Retinal pigment epithelial cell (primary cell): ENCODE measurements at regions not wholly inside any gene's neighbourhood (a gene's known extent, or its start where the extent isn't known, plus 50 kb on each side); places are given as distances from the start of the nearest gene placed in this dataset.

Experiments
- DNase-seq: peaks from one replicate; pipeline ENCODE4 v3.0.0-alpha.2; 2010; ENCODE audit warnings: low read depth
- H3K4me3 ChIP-seq: 2 replicates; pipeline ENCODE4 v1.5.1; 2011; ENCODE audit warnings: mild to moderate bottlenecking, low read length, control low read depth, moderate library complexity
- CTCF ChIP-seq: conservative IDR thresholded peaks from 2 replicates; pipeline ENCODE4 v1.5.1; 2011; ENCODE audit warnings: low read depth, low read length, control low read depth, inconsistent platforms

DNA sequence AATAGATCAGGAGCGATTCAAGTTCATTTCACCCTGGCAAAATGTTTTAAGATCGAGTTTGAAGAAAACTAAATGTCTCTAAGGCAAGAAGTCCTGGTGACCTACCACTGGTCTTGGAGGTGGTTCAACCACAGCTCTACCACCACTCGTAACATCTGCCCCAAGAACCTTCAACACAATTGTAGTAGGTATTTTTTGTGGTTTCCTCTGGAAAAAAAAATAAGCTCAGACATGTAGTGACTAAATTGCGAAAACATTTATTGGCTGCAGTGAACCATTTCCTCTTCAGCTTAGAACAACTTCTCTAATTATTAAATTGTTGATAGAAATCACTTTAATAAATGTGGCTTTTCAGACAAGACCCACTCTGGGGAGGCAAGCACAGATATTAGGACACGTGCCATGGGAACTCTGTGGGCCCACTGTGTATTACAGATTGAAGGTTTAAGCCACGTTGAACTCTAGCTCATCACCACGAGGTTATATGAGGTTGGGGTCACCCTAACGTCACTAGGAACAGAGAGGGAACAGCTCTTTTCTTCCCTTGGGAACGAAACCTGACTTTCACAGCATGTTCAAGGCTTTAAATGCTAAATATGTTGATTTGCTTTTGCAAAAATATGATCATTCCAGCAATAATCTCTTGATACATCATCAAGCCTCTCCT lies 142.9 kb downstream of the HSD17B3 start:
- H3K4me3 ChIP-seq = no peak overlapping the region
- no peak for TF ChIP-seq CTCF
- DNase-seq = no peak

- no peak for TF ChIP-seq CTCF
- H3K4me3 ChIP-seq = no peak overlapping the region
- DNase-seq = no peak
Measured at GRCh38 chr9:96158147-96158546, 143.8 kb downstream of the HSD17B3 start.

DNA sequence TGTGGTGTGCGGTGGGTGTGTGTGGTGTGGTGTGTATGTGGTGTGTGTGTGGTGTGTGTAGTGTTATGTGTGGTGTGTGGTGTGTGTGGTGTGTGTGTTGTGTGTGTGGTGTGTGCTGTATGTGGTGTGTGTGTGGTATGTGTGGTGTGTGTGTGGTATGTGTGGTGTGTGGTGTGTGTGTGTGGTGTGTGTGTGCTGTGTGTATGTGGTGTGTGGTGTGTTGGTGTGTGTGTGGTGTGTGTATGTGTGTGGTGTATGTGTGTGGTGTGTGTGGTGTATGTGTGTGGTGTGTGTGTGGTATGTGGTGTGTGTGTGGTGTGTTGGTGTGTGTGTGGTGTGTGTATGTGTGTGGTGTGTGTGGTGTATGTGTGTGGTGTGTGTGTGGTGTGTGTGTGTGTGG lies 144.3 kb downstream of the HSD17B3 start:
- no peak overlapping the region for H3K4me3 ChIP-seq
- no peak for DNase-seq
- TF ChIP-seq CTCF = no peak

- no peak overlapping the region for H3K4me3 ChIP-seq
- no peak for TF ChIP-seq CTCF
- no peak for DNase-seq
Measured at GRCh38 chr9:96156171-96156974, 145.6 kb downstream of the HSD17B3 start.

GRCh38 chr9:96154081-96154480 lies 147.9 kb downstream of the HSD17B3 start:
- H3K4me3 ChIP-seq = no peak overlapping the region
- DNase-seq = no peak
- no peak for TF ChIP-seq CTCF

- no peak for DNase-seq
- TF ChIP-seq CTCF = no peak
- no peak overlapping the region for H3K4me3 ChIP-seq
Measured at GRCh38 chr9:96152550-96152949, 149.4 kb downstream of the HSD17B3 start.
